Endothelial cell of umbilical vein (primary cell): ENCODE measurements at regions not wholly inside any gene's neighbourhood (a gene's known extent, or its start where the extent isn't known, plus 50 kb on each side); places are given as distances from the start of the nearest gene placed in this dataset.
A peak's percentile ranks its signal among the peaks of the same experiment; 100 is the strongest.

Experiments used
- BruUV-seq: library from RNA; stranded (reverse); fragments of 400-500 nt; replicated peaks from 2 replicates; lab custom pipeline; 2021; lab: Mats Ljungman, UMichigan
- CTCF ChIA-PET: fragments of 300-600, 350-600 bp; sonication (Branson Sonifier 250); formaldehyde crosslinking; loops from one replicate; lab custom pipeline; 2021; ENCODE audit warnings: antibody characterized with exemption, inconsistent platforms; lab: Charles Lee
- POLR2A ChIA-PET: fragments of 300-600, 350-600 bp; sonication (Branson Sonifier 250); formaldehyde crosslinking; loops from one replicate; lab custom pipeline; 2021; ENCODE audit warnings: antibody characterized with exemption, inconsistent platforms; lab: Charles Lee
- DNase-seq: peaks from one replicate; pipeline ENCODE4 v3.0.0-alpha.2; 2011; ENCODE audit warnings: low read depth, low spot score
- FAIRE-seq: peaks from 2 replicates; lab custom pipeline; 2011; peaks lifted over from hg19 to GRCh38; lab: Jason Lieb, UNC
- H2AFZ ChIP-seq: 2 replicates; pipeline ENCODE4 v1.6.0; 2012; ENCODE audit warnings: low read depth, low read length, control low read depth, inconsistent platforms
- H3K27ac ChIP-seq: 2 replicates; pipeline ENCODE4 v1.5.1; 2011; ENCODE audit warnings: low read depth, mild to moderate bottlenecking, control low read depth, low read length, moderate library complexity; ENCODE audit not compliant: insufficient read depth
- H3K27me3 ChIP-seq, 2 experiments: 2 replicates each; pipeline versions ENCODE4 v1.6.0 to v1.6.1; 2011; ENCODE audit warnings: low read length in 2 of 2, mixed read lengths in 1 of 2; ENCODE audit not compliant: control insufficient read depth in 2 of 2, insufficient read depth in 2 of 2
- H3K36me3 ChIP-seq, 2 experiments: 2 replicates in 1 of 2; 3 replicates in 1 of 2; pipeline ENCODE4 v1.5.1; 2011; ENCODE audit warnings: low read length in 2 of 2, mild to moderate bottlenecking in 1 of 2, moderate library complexity in 1 of 2; ENCODE audit not compliant: control insufficient read depth in 2 of 2, insufficient read depth in 2 of 2; ENCODE audit errors: extremely low read depth in 1 of 2
- H3K4me1 ChIP-seq: 3 replicates; pipeline ENCODE4 v1.5.1; 2011; ENCODE audit warnings: mild to moderate bottlenecking, low read length; ENCODE audit not compliant: control insufficient read depth, insufficient read depth; ENCODE audit errors: extremely low read depth
- H3K4me2 ChIP-seq: 2 replicates; pipeline ENCODE4 v1.6.1; 2011; ENCODE audit warnings: low read length, control low read depth, mixed read lengths; ENCODE audit not compliant: insufficient read depth
- H3K4me3 ChIP-seq, 3 experiments: fragments of 200-600 bp in 1 of 3; sonication (generic), shearing (Covaris generic) in 1 of 3; replicated peaks in 1 of 3; 2 replicates each; pipeline ENCODE4 v1.5.1; 2011 to 2016; ENCODE audit warnings: control low read depth in 3 of 3, low read length in 3 of 3, mild to moderate bottlenecking in 2 of 3, inconsistent platforms in 1 of 3, low read depth in 1 of 3, moderate library complexity in 1 of 3; ENCODE audit not compliant: insufficient read depth in 1 of 3
- H3K79me2 ChIP-seq: 2 replicates; pipeline ENCODE4 v1.6.0; 2012; ENCODE audit warnings: low read length, inconsistent platforms; ENCODE audit not compliant: control insufficient read depth, insufficient read depth
- H3K9ac ChIP-seq: replicated peaks from 2 replicates; pipeline ENCODE3; 2011; ENCODE audit warnings: low read length, control low read depth; ENCODE audit not compliant: insufficient read depth; ENCODE audit errors: extremely low read depth
- H3K9me1 ChIP-seq: replicated peaks from 3 replicates; pipeline ENCODE4 v1.6.0; 2011; ENCODE audit warnings: mild to moderate bottlenecking, low read length; ENCODE audit not compliant: control insufficient read depth, insufficient read depth; ENCODE audit errors: extremely low read depth
- H3K9me3 ChIP-seq: replicated peaks from 2 replicates; pipeline ENCODE4 v1.5.1; 2012; ENCODE audit warnings: low read length, inconsistent platforms; ENCODE audit not compliant: control insufficient read depth, insufficient read depth
- H4K20me1 ChIP-seq: replicated peaks from 2 replicates; pipeline ENCODE3; 2011; ENCODE audit warnings: mild to moderate bottlenecking, low read length; ENCODE audit not compliant: control insufficient read depth, insufficient read depth; ENCODE audit errors: extremely low read depth
- EZH2 ChIP-seq: IDR thresholded peaks from 2 replicates; pipeline ENCODE4 v1.6.1; 2012; ENCODE audit warnings: borderline replicate concordance, low read depth, mild to moderate bottlenecking, moderate library complexity, low read length, inconsistent platforms; ENCODE audit not compliant: severe bottlenecking
- FOS ChIP-seq: IDR thresholded peaks from 2 replicates; pipeline ENCODE4 v1.6.1; 2011; ENCODE audit warnings: mild to moderate bottlenecking, low read length, moderate library complexity, borderline replicate concordance; ENCODE audit not compliant: insufficient read depth
- GATA2 ChIP-seq: IDR thresholded peaks from 2 replicates; pipeline ENCODE4 v1.7.0; 2011; ENCODE audit warnings: low read depth, mild to moderate bottlenecking, moderate library complexity, mixed read lengths, low read length; ENCODE audit not compliant: insufficient read length, insufficient read depth
- JUN ChIP-seq: IDR thresholded peaks from 2 replicates; pipeline ENCODE4 v1.6.1; 2011; ENCODE audit warnings: borderline replicate concordance, low read depth; ENCODE audit not compliant: insufficient read length, insufficient read depth
- MYC ChIP-seq: IDR thresholded peaks from one replicate; pipeline ENCODE4 v1.6.1; 2011; ENCODE audit warnings: mild to moderate bottlenecking, low read depth, low read length
- POLR2A ChIP-seq: IDR thresholded peaks from 2 replicates; pipeline ENCODE4 v1.6.1; 2012; ENCODE audit warnings: low read depth, mild to moderate bottlenecking, control low read depth, low read length
- POLR2AphosphoS5 ChIP-seq: IDR thresholded peaks from 2 replicates; pipeline ENCODE4 v1.6.1; 2012; ENCODE audit warnings: low read depth, mild to moderate bottlenecking, control low read depth, low read length, moderate library complexity; ENCODE audit not compliant: insufficient read depth
- dilution Hi-C: fragments of 300-500 bp; cut with MboI; formaldehyde crosslinking; loops from one replicate; pipeline ENCODE4 v1.15.0; 2019; ENCODE audit warnings: low sequenced_read_pairs; ENCODE audit not compliant: extremely low pct_ligation_motif_present
- intact Hi-C: fragments of 100-400 bp; cut with micrococcal nuclease; formaldehyde crosslinking; loops from one replicate; pipeline ENCODE4 v1.10.0; 2022
- TF ChIP-seq, protein P1 (sequence below): IDR thresholded peaks from 2 replicates; pipeline ENCODE4 v1.6.1; 2011; ENCODE audit not compliant: insufficient read depth, insufficient read length
- TF ChIP-seq, protein P2 (sequence below), 2 donors: IDR thresholded peaks; 1 replicate in 1 of 2; 2 replicates in 1 of 2; pipeline ENCODE4 v1.5.1; 2011; ENCODE audit warnings: low read length in 2 of 2, mild to moderate bottlenecking in 2 of 2, moderate library complexity in 2 of 2, control low read depth in 1 of 2, inconsistent platforms in 1 of 2, low read depth in 1 of 2; ENCODE audit not compliant: insufficient read depth in 1 of 2; ENCODE audit errors: extremely low read depth in 1 of 2

DNA sequence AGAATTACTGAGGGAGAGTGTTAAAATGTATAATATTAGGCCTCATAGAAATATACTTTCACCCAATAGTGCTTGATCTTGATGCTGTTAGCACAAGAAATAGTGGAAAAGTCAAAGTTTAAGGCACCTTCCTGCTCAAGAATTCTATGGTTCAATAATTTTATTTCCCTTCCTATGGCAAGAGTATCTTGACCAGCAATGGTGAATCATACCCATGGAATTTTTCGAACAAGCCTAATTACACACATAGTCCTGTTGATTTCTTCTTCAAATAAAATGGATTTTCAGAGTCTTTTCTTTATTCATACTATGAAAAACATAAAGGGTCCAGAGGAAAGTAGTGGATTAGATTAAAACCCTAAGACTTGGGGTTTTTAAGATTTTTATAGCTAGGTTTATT, 810.6 kb downstream of the CDH11 start:
- DNase-seq: no peak
- CTCF ChIA-PET: no interaction called here
- no peak overlapping the region for H2AFZ ChIP-seq
- no peaks in the 10 kb centered on the region for H4K20me1 ChIP-seq
- no peak overlapping the region for H3K9ac ChIP-seq
- POLR2A ChIA-PET: no interaction called here
- no peak for FAIRE-seq
- H3K4me2 ChIP-seq: no peak overlapping the region
- intact Hi-C loops: no loop called here
- dilution Hi-C loops: no loop called here
- BruUV-seq: no TSS peak
- no peak overlapping the region for H3K4me3 ChIP-seq
- H3K79me2 ChIP-seq: no peaks in the 10 kb centered on the region
- no peaks in the 10 kb centered on the region for H3K36me3 ChIP-seq
- H3K4me1 ChIP-seq: no peaks in the 10 kb centered on the region
- no peak overlapping the region for H3K27ac ChIP-seq
- no peaks in the 10 kb centered on the region for H3K9me1 ChIP-seq
- no peaks in the 10 kb centered on the region for H3K9me3 ChIP-seq
- H3K27me3 ChIP-seq: no peaks in the 10 kb centered on the region
- TF ChIP-seq EZH2: no peak
- TF ChIP-seq FOS: peak; percentile 14

- H3K9ac ChIP-seq: no peak overlapping the region
- DNase-seq (no peak), FAIRE-seq (no peak)
- TF ChIP-seq, protein P1, sequence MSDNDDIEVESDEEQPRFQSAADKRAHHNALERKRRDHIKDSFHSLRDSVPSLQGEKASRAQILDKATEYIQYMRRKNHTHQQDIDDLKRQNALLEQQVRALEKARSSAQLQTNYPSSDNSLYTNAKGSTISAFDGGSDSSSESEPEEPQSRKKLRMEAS: no peak
- no peak for TF ChIP-seq POLR2AphosphoS5
- TF ChIP-seq, protein P2, sequence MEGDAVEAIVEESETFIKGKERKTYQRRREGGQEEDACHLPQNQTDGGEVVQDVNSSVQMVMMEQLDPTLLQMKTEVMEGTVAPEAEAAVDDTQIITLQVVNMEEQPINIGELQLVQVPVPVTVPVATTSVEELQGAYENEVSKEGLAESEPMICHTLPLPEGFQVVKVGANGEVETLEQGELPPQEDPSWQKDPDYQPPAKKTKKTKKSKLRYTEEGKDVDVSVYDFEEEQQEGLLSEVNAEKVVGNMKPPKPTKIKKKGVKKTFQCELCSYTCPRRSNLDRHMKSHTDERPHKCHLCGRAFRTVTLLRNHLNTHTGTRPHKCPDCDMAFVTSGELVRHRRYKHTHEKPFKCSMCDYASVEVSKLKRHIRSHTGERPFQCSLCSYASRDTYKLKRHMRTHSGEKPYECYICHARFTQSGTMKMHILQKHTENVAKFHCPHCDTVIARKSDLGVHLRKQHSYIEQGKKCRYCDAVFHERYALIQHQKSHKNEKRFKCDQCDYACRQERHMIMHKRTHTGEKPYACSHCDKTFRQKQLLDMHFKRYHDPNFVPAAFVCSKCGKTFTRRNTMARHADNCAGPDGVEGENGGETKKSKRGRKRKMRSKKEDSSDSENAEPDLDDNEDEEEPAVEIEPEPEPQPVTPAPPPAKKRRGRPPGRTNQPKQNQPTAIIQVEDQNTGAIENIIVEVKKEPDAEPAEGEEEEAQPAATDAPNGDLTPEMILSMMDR (IDR thresholded peaks at IDR 0.05; ENCODE audit: extremely low read depth in 1 of 2, insufficient read depth in 1 of 2, low read depth in 1 of 2, low read length in 2 of 2): no peak
- TF ChIP-seq MYC: no peak
- no peak for TF ChIP-seq POLR2A
- no peak for TF ChIP-seq EZH2
- TF ChIP-seq GATA2: no peak
- no peak for TF ChIP-seq JUN
- TF ChIP-seq FOS: no peak
- no peaks in the 10 kb centered on the region for H3K79me2 ChIP-seq
- no TSS peak for BruUV-seq
- no peaks in the 10 kb centered on the region for H4K20me1 ChIP-seq
- POLR2A ChIA-PET: no interaction called here
- H3K27me3 ChIP-seq: peaks cover 0 to 2% of the 10 kb centered on the region in 2 experiments
- H3K4me1 ChIP-seq: no peaks in the 10 kb centered on the region
- H3K4me2 ChIP-seq: no peak overlapping the region
- intact Hi-C loops: no loop called here
- no peaks in the 10 kb centered on the region for H3K36me3 ChIP-seq
- no peaks in the 10 kb centered on the region for H3K9me3 ChIP-seq
- H3K4me3 ChIP-seq: no peak overlapping the region
- dilution Hi-C loops: no loop called here
- no peak overlapping the region for H2AFZ ChIP-seq
- no peak overlapping the region for H3K27ac ChIP-seq
- CTCF ChIA-PET: interaction anchor here (1.2 kb wide), 1 partner anchor 219 kb away, joined by 3 read pairs; no protein-coding TSS in a partner anchor
- no peaks in the 10 kb centered on the region for H3K9me1 ChIP-seq
These were observed 812.3 kb downstream of the CDH11 start for GRCh38 chr16:64309398-64310110.
